LNCAP (cell line): ENCODE measurements at regions not wholly inside any gene's neighbourhood (a gene's known extent, or its start where the extent isn't known, plus 50 kb on each side); places are given as distances from the start of the nearest gene placed in this dataset.

Experiments used
- TF ChIP-seq, protein P1 (sequence below): fragments of 450-650 bp; IDR thresholded peaks from 2 replicates; pipeline ENCODE4 v1.5.1; 2017; ENCODE audit warnings: mild to moderate bottlenecking

DNA sequence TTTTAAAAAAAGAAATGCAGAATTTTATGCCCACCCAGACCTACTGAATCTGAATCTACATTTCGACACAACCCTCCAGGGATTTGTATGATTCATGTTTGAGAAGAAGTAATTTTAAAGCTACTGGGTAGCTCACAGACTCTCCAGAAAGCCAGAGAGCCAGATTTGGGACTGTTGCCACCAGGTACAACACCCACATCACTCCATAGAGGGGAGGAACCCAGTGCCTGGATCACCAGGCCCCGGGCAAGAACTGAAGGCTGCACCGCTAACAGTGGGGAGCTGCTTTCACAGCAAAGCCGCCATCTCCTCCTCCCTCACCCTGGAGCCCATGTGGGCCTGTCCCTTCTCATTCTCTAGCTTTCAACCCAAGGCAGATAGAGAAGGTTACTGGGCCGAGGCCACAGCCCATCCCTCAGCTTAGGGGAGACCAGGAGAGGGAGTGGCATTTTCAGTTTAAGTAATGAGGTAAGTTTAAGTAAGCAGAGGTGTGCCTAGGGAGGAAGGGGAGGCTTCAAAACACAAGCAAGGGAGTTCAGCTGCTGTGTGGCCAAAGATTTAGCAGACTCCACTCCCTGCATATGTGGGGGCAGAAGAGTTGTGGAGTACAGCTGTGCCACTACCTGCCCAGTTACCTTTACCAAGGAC is 109.8 kb downstream of the IL12A start:
- TF ChIP-seq, protein P1, sequence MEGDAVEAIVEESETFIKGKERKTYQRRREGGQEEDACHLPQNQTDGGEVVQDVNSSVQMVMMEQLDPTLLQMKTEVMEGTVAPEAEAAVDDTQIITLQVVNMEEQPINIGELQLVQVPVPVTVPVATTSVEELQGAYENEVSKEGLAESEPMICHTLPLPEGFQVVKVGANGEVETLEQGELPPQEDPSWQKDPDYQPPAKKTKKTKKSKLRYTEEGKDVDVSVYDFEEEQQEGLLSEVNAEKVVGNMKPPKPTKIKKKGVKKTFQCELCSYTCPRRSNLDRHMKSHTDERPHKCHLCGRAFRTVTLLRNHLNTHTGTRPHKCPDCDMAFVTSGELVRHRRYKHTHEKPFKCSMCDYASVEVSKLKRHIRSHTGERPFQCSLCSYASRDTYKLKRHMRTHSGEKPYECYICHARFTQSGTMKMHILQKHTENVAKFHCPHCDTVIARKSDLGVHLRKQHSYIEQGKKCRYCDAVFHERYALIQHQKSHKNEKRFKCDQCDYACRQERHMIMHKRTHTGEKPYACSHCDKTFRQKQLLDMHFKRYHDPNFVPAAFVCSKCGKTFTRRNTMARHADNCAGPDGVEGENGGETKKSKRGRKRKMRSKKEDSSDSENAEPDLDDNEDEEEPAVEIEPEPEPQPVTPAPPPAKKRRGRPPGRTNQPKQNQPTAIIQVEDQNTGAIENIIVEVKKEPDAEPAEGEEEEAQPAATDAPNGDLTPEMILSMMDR: no peak

DNA sequence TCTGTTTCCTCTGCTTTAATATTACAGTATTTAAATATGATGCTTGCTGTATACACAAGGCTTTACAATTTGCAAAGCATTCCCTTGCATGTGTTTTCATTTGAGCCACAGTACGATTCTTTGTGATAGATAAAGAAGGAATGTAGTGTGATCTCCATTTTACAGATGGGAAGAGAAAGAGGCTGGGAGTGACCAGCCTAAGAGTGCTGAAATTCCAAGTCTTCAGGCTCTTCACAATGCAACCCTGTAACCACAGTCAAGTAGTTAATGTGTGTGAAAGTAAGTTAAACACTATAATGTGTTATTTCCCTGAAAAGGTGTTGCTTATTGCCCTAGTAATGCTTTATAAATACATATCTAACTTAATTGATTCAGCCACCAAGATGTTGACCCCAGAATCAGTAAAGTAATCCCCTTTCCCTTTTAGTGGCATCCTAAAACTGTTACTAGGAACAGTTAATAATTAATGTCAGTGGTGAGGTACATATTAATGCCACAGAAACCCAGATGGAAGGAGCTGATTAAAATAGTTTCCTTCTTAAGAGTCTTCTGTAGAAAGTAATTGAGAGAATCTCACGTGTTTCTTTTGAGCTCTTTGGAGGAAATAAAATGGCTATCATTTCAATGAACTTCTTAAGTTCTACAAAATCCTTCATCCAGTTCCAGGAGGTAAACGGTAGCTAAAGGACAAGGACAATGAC is 110.4 kb downstream of the IL12A start:
- TF ChIP-seq, protein P1: no peak

DNA sequence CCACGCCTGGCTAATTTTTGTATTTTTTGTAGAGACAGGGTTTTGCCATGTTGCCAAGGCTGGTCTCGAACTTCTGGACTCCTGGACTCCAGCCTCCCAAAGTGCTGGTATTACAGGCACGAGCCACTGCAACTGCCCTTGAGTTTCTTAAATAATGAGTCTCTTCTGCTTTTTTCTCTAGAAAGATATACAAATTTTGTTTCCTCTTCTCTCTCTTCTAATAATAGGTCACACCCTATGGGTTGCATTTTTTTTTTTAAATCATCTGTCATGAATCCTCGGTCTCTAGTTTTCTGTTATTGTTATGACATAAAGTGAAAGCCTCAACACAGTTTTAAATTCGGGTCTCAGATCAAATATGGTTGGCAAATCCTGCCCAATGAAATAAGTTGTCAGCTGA is 111.2 kb downstream of the IL12A start:
- TF ChIP-seq, protein P1: no peak

DNA sequence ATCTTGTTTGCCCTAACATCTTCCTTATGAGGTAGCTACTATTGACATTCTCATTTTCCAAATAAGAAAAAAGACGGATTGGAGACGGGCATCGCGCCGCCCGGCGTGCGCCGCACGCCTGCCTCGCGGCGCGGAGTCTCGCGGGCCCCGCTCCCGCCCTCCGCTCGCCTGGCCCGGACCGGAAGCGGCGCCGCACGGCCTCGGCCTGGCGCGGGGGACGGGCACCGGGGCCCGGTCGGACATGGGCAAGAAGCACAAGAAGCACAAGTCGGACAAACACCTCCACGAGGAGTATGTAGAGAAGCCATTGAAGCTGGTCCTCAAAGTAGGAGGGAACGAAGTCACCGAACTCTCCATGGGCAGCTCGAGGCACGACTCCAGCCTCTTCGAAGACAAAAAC is 112.0 kb downstream of the IL12A start:
- TF ChIP-seq, protein P1: no peak

DNA sequence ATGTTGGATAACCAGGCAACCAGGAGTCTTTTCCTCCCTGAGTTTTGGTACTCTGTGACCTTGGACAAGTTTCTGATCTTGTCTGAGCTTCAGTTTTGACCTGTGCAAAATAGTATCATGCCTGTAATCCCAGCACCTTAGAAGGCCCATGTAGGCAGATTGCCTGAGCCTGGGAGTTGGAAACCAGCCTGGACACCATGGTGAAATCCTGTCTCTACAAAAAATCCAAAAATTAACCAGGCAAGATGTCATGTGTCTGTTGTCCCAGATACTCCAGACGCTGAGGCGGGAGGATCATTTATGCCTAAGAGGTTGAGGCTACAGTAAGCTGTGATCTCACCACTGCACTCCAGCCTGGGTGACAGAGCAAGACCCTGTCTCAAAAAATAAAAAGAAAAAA is 114.8 kb downstream of the IL12A start:
- TF ChIP-seq, protein P1: no peak

DNA sequence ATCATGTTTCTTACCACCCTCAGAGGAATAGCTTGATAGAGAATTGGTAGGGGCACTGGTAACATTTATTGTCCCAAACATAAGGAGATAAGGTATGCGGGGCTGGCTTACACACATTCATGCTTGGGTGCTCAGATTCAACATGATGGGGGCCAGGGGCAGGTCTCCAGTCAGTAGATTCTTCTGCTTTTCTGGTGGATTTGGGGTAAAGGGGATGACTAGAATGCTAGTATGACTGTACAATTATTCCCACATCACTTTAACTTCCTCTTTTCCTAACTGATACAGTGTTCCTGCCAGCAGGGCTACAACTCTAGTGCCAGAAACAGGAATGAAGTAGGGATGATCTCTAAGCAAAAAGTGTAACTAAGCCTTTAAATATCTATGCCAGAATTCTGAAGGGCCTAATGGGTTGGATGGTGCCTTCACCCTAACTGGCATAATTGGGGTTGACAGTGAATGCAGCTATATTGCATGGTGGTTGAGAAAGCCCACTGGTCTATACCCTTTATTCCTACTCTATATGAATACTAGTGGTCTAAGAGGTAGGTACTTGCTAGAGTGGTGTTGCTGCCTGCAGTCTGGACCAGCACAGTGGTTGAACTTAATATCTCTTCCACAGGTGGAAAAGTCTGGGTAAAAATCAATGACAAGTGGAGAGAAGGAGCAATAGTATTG is 117.4 kb downstream of the IL12A start:
- TF ChIP-seq, protein P1: no peak

DNA sequence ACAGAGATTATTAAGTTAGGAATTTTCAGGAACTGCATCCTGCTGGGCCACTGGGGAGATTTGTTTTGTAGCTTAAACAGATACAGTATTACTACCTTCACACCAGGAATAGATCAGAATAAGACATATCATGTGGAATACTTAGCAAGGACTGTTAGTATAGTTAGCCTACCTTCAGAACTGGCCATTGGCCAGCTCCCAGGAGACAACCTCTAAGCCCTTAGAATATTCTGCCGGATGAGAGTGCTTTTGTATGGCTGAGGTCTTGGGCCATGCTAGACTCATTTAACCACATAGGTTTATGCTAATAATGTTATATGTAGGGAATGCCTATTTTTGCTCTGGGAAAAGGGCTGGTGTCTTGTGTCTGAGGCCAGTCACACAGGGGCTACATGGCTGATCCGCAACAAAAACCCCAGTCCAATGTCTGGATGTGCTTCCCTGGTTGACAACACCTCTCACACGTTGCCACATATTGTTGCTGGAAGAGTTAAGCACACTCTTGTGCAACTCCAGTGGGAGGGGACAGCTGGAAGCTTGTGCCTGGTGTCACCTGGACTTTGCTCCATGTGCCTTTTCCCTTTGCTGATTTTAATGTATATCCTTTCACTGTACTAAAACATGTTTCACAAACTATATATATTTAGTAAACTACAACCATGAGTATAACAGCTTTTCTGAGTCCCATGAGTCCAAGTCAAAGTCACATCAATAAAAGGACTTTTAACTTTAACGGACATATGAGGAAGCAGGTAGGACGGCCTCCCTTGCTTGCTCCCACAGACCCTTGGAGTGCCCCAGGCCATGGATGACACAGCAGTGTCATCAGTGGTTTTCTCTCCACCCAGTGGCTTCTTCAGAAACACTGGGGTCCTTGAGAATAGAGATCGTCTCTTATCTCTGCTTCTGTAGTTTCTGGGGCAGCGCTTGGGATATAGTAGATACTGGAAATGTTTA is 118.0 kb upstream of the C3orf80 start:
- TF ChIP-seq, protein P1: no peak
